Left lung (tissue), 4 donors: ENCODE measurements at regions not wholly inside any gene's neighbourhood (a gene's known extent, or its start where the extent isn't known, plus 50 kb on each side); places are given as distances from the start of the nearest gene placed in this dataset.

Source experiments
- ATAC-seq: fragments of 200-7000 bp; cut with Tn5 transposase; one replicate; pipeline ENCODE4 v1.9.1; 2020; ENCODE audit warnings: moderate library complexity
- DNase-seq, 4 donors: peaks; one replicate each; pipeline ENCODE4 v3.0.0-alpha.2; 2013 to 2020
- H3K27ac ChIP-seq, 2 donors: fragments of 200-600 bp; sonication (generic) in 1 of 2; one replicate each; pipeline versions ENCODE4 v1.5.0 to v1.8.0; 2020 to 2021
- H3K27me3 ChIP-seq, 2 donors: fragments of 200-600 bp; sonication (generic) in 1 of 2; one replicate each; pipeline versions ENCODE4 v1.5.0 to v1.8.0; 2020 to 2021
- H3K36me3 ChIP-seq, 2 donors: fragments of 200-600 bp; sonication (generic) in 1 of 2; one replicate each; pipeline versions ENCODE4 v1.5.0 to v1.8.0; 2020 to 2021
- H3K4me1 ChIP-seq, 2 donors: fragments of 200-600 bp; one replicate each; pipeline ENCODE4 v1.8.0; 2021
- H3K4me3 ChIP-seq, 2 donors: fragments of 200-600 bp; sonication (generic) in 1 of 2; one replicate each; pipeline versions ENCODE4 v1.5.0 to v1.8.0; 2020 to 2021; ENCODE audit warnings: mild to moderate bottlenecking in 1 of 2
- H3K9me3 ChIP-seq, 2 donors: fragments of 200-600 bp; sonication (generic) in 1 of 2; one replicate each; pipeline versions ENCODE4 v1.5.0 to v1.8.0; 2020 to 2021
- intact Hi-C, 2 donors: fragments of 100-400 bp; cut with DNase I; formaldehyde crosslinking; loops; one replicate each; pipeline versions ENCODE4 v1.11.2 to v1.14.2; 2022
- TF ChIP-seq, protein P1 (sequence below), 2 donors: fragments of 200-600 bp; sonication (generic) in 1 of 2; IDR thresholded peaks; one replicate each; pipeline versions ENCODE4 v1.5.0 to v1.8.0; 2021; ENCODE audit warnings: antibody characterized with exemption in 2 of 2
- donor health status: DM: no; HTN: yes; CAD: no.
- donor health status: DM: no; HTN: no; CAD: no.

DNA sequence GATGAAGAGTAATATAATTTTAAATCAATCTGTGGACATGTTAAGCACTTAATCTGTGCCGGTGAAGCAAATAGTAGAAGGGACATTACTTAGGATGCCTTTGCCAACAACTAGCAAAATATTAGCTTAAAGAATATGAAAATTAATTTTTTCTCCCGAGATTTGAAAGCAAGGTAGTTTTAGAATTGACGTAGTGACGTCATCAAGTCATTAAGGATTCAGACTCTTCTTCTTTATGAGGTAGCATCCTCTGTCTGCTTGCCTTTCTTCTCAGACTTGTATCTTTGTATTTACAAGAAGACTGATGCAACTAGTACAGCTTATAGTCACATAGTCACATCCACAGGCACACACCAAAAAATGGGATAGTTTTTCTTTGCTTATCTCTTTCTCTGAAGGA, 374.4 kb downstream of the MMUT start:
- intact Hi-C loops: no loop called here
- ATAC-seq (no peak), DNase-seq (no peak)
- TF ChIP-seq, protein P1, sequence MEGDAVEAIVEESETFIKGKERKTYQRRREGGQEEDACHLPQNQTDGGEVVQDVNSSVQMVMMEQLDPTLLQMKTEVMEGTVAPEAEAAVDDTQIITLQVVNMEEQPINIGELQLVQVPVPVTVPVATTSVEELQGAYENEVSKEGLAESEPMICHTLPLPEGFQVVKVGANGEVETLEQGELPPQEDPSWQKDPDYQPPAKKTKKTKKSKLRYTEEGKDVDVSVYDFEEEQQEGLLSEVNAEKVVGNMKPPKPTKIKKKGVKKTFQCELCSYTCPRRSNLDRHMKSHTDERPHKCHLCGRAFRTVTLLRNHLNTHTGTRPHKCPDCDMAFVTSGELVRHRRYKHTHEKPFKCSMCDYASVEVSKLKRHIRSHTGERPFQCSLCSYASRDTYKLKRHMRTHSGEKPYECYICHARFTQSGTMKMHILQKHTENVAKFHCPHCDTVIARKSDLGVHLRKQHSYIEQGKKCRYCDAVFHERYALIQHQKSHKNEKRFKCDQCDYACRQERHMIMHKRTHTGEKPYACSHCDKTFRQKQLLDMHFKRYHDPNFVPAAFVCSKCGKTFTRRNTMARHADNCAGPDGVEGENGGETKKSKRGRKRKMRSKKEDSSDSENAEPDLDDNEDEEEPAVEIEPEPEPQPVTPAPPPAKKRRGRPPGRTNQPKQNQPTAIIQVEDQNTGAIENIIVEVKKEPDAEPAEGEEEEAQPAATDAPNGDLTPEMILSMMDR (IDR thresholded peaks at IDR 0.05): no peak
- H3K27ac ChIP-seq: no peak overlapping the region
- no peaks in the 10 kb centered on the region for H3K4me1 ChIP-seq
- H3K36me3 ChIP-seq: no peaks in the 10 kb centered on the region
- H3K9me3 ChIP-seq: no peaks in the 10 kb centered on the region
- H3K4me3 ChIP-seq: no peak overlapping the region
- no peaks in the 10 kb centered on the region for H3K27me3 ChIP-seq

DNA sequence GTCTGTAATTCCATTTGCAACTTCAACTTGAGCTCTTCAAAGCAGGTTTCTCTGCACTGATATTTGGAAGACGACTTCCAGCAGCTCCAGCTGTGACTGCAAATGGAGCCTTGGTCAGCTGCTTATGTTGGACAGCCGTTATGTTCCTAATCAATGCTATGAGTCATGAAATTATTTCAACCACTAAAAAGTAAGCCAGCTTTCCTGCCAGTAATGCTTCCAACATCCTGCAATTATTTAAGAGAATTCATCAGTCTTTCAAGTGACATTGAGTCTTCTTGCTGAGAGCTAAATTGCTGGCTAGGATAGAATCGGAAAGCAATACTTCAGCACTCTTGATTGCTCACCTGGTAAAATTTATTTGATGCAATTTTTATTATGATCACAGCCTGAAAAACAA, 375.7 kb downstream of the MMUT start:
- Histone ChIP-seq H3K4me3 (no peak overlapping the region), H3K27me3 (no peaks in the 10 kb centered on the region), H3K9me3 (no peaks in the 10 kb centered on the region), H3K36me3 (no peaks in the 10 kb centered on the region), H3K4me1 (no peaks in the 10 kb centered on the region), H3K27ac (no peak overlapping the region)
- ATAC-seq (no peak), DNase-seq (no peak)
- intact Hi-C loops: no loop called here
- TF ChIP-seq, protein P1 (IDR thresholded peaks at IDR 0.05): no peak

DNA sequence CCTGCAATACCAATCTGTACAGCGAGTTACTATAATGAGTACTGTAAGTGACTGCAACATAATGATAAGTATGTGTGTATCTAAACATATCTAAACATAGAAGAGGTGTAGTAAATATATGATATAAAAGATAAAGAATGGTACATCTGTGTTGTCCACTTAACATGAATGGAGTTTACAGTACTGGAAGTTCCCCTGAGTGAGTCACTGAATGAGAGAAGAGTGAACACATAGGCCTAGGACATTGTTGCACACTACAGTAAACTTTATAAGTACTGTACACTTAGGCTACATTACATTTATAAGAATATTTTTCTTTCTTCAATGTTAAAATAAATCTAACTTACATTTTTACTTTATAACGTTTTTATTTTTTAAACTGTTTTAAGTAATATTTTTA, 380.4 kb downstream of the MMUT start:
- no peak for DNase-seq
- intact Hi-C loops: no loop called here
- TF ChIP-seq, protein P1 (IDR thresholded peaks at IDR 0.05): no peak
- H3K4me1 ChIP-seq: no peaks in the 10 kb centered on the region
- H3K27ac ChIP-seq: no peak overlapping the region
- no peak for ATAC-seq
- H3K36me3 ChIP-seq: no peaks in the 10 kb centered on the region
- no peaks in the 10 kb centered on the region for H3K27me3 ChIP-seq
- peaks cover 0 to 4% of the 10 kb centered on the region in 2 donors for H3K9me3 ChIP-seq
- H3K4me3 ChIP-seq: no peak overlapping the region

DNA sequence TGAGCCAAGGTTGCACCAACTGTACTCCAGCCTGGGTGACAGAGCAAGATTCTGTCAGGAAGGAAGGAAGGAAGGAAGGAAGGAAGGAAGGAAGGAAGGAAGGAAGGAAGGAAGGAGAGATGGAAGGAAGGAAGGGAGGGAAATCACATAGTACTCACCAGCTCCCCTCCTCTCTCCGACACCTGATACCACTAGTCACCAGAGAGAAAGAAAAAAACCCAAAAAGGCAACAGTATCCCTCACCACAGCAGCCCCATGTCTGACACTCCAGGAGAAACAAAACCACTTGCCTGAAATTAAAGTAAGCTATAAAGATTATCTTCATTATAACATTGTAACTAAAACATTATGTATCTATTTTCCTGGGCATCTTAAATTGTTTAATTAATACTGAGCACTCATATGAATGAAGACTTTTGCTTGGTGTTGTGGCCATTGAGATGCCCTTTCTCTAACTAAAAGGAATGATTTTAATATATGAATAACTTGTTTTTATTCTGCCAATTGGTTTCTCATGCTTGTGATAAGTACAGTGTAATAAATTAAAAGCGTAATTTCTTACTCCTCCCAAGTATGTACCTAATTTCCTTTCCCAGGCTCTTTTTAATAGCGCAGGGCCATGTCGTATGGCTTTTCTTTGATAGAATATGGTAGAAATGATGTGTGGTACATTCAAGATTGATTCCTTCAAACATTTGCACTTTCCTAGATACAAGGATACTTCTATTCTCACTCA, 390.0 kb downstream of the MMUT start:
- intact Hi-C loops: no loop called here
- no peaks in the 10 kb centered on the region for H3K36me3 ChIP-seq

DNA sequence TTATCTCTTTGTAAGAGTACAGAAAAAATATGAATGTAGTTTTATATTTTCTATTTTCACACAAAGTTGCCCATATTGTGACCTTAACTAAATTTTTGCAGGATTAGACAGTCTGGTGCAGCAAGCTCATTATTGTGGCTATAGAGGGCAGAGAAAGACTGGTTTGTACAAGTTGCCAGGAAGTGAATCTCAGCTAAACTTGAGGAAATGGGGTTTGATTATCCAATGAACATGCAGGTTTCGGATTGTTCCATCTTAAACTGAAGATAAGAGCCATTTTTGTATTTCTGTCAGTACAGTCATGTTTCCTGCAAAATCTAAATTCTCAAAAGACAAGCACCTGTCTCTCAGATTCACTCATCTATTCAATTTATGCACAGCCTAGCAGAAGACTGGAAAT, 390.9 kb downstream of the MMUT start:
- Histone ChIP-seq H3K36me3 (no peaks in the 10 kb centered on the region), H3K27ac (no peak overlapping the region), H3K27me3 (no peaks in the 10 kb centered on the region), H3K4me3 (no peak overlapping the region), H3K4me1 (no peaks in the 10 kb centered on the region), H3K9me3 (peaks cover 0 to 15% of the 10 kb centered on the region in 2 donors)
- DNase-seq (no peak), ATAC-seq (no peak)
- TF ChIP-seq, protein P1 (IDR thresholded peaks at IDR 0.05): no peak
- intact Hi-C loops: no loop called here

More for the DNA sequence above, 390.0 kb downstream of the MMUT start:
- Histone ChIP-seq H3K27ac (no peak overlapping the region), H3K27me3 (no peaks in the 10 kb centered on the region), H3K4me1 (no peaks in the 10 kb centered on the region), H3K9me3 (peaks cover 0 to 15% of the 10 kb centered on the region in 2 donors), H3K4me3 (no peak overlapping the region)
- ATAC-seq (no peak), DNase-seq (no peak)
- TF ChIP-seq, protein P1 (IDR thresholded peaks at IDR 0.05): no peak
